Chondrocyte (in vitro differentiated cells): ENCODE measurements at regions not wholly inside any gene's neighbourhood (a gene's known extent, or its start where the extent isn't known, plus 50 kb on each side); places are given as distances from the start of the nearest gene placed in this dataset.

Experiments
- DNase-seq: peaks from one replicate; pipeline ENCODE4 v3.0.0; 2021; ENCODE audit warnings: mixed read lengths, low spot score
- H3K27ac Mint-ChIP-seq: one replicate; pipeline ENCODE4 v1.8.0; 2021; ENCODE audit warnings: mild to moderate bottlenecking, moderate library complexity, mixed read lengths; ENCODE audit not compliant: unreplicated experiment
- H3K27me3 Mint-ChIP-seq: 2 replicates; pipeline ENCODE4 v1.8.0; 2021; ENCODE audit warnings: low read depth, mixed read lengths
- H3K36me3 Mint-ChIP-seq: 2 replicates; pipeline ENCODE4 v1.8.0; 2021; ENCODE audit warnings: low read depth, mixed read lengths
- H3K4me1 Mint-ChIP-seq: 2 replicates; pipeline ENCODE4 v1.8.0; 2021; ENCODE audit warnings: low read depth, mild to moderate bottlenecking, mixed read lengths
- H3K4me3 Mint-ChIP-seq: one replicate; pipeline ENCODE4 v1.8.0; 2021; ENCODE audit warnings: mild to moderate bottlenecking, moderate library complexity, mixed read lengths; ENCODE audit not compliant: unreplicated experiment
- H3K9me3 Mint-ChIP-seq: 2 replicates; pipeline ENCODE4 v1.8.0; 2021; ENCODE audit warnings: low read depth, mixed read lengths
- TF ChIP-seq, protein P1 (sequence below): fragments of 200-600 bp; sonication (generic); IDR thresholded peaks from 2 replicates; pipeline ENCODE4 v1.5.0; 2021; ENCODE audit warnings: antibody characterized with exemption, mild to moderate bottlenecking, moderate library complexity

DNA sequence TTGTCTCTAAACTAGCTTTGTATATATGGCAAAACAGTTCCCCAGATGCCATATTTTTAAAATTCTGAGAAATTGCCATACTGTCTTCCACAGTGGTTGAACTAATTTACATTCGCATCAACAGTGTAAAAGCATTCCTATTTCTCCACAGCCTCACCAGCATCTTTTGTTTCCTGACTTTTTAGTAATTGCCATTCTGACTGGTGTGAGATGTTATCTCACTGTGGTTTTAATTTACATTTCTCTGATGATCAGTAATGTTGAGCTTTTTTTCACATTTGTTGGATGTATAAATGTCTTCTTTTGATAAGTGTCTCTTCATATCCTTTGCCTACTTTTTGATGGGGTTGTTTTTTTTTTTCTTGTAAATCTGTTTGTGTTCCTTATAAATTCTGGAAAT is 1222.7 kb upstream of the CITED2 start:
- Mint-ChIP-seq H3K27ac (no peak overlapping the region), H3K4me1 (peaks cover 39% of the 10 kb centered on the region), H3K9me3 (peaks cover 10% of the 10 kb centered on the region), H3K4me3 (no peak overlapping the region), H3K27me3 (no peaks in the 10 kb centered on the region), H3K36me3 (peaks cover 3% of the 10 kb centered on the region)
- TF ChIP-seq, protein P1, sequence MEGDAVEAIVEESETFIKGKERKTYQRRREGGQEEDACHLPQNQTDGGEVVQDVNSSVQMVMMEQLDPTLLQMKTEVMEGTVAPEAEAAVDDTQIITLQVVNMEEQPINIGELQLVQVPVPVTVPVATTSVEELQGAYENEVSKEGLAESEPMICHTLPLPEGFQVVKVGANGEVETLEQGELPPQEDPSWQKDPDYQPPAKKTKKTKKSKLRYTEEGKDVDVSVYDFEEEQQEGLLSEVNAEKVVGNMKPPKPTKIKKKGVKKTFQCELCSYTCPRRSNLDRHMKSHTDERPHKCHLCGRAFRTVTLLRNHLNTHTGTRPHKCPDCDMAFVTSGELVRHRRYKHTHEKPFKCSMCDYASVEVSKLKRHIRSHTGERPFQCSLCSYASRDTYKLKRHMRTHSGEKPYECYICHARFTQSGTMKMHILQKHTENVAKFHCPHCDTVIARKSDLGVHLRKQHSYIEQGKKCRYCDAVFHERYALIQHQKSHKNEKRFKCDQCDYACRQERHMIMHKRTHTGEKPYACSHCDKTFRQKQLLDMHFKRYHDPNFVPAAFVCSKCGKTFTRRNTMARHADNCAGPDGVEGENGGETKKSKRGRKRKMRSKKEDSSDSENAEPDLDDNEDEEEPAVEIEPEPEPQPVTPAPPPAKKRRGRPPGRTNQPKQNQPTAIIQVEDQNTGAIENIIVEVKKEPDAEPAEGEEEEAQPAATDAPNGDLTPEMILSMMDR = no peak
- no peak for DNase-seq

DNA sequence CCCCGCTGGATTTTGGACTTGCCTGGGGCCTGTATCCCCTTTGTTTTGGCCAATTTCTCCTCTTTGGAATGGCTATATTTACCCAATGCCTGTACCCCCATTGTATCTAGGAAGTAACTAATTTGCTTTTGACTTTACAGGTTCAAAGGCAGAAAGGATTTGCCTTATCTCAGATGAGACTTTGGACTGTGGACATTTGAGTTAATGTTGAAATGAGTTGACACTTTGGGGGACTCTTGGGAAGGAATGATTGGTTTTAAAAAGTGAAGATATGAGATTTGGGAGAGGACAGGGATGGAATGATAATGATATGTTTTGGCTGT is 1220.3 kb upstream of the CITED2 start:
- H3K9me3 Mint-ChIP-seq = peaks cover 4% of the 10 kb centered on the region

DNA sequence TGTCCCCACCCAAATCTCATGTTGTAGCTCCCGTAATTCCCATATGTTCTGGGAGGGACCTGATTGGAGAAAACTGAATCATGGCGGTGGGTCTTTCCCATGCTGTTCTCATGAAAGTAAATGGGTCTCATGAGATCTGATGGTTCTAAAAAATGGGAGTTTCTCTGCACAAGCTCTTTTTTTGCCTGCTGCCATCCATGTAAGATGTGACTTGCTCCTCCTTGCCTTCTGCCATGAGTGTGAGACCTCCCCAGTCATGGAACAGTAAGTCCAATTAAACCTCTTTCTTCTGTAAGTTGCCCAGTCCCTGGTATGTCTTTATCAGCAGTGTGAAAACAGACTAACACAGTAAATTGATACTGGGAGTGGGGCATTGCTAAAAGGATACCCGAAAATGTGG is 1218.4 kb upstream of the CITED2 start:
- Mint-ChIP-seq H3K27me3 (no peaks in the 10 kb centered on the region), H3K9me3 (peaks cover 5% of the 10 kb centered on the region)

More for the DNA sequence above, 1220.3 kb upstream of the CITED2 start:
- H3K4me1 Mint-ChIP-seq = peaks cover 17% of the 10 kb centered on the region
- no peak for DNase-seq
- no peaks in the 10 kb centered on the region for H3K27me3 Mint-ChIP-seq
- TF ChIP-seq, protein P1 = no peak
- peaks cover 3% of the 10 kb centered on the region for H3K36me3 Mint-ChIP-seq
- no peak overlapping the region for H3K4me3 Mint-ChIP-seq
- H3K27ac Mint-ChIP-seq = no peak overlapping the region

DNA sequence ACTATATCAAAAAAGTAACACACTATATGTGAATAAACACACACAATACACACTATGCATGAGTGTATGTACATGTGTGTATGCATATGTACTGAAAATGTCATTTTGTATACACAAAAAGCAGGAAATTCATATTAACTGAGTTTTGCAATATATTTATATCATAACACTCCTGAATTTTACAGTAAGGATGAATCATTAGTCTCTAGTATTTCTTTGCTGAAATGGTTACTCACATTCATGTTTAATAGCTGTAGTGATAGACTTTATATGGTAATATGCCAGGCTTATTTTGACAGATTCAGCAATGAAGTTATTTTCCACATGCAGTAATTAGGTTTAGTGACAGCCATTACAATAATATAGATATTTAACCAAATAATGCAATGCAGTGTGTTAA is 1216.2 kb upstream of the CITED2 start:
- peaks cover 8% of the 10 kb centered on the region for H3K36me3 Mint-ChIP-seq
- H3K27me3 Mint-ChIP-seq = no peaks in the 10 kb centered on the region
- H3K4me3 Mint-ChIP-seq = no peak overlapping the region
- H3K4me1 Mint-ChIP-seq = no peaks in the 10 kb centered on the region
- no peak overlapping the region for H3K27ac Mint-ChIP-seq
- no peak for DNase-seq
- peaks cover 17% of the 10 kb centered on the region for H3K9me3 Mint-ChIP-seq
- TF ChIP-seq, protein P1 = no peak

More for the DNA sequence above, 1218.4 kb upstream of the CITED2 start:
- H3K36me3 Mint-ChIP-seq = peaks cover 3% of the 10 kb centered on the region
- TF ChIP-seq, protein P1 = no peak
- H3K27ac Mint-ChIP-seq = no peak overlapping the region
- no peak overlapping the region for H3K4me3 Mint-ChIP-seq
- DNase-seq = no peak
- H3K4me1 Mint-ChIP-seq = peaks cover 17% of the 10 kb centered on the region

DNA sequence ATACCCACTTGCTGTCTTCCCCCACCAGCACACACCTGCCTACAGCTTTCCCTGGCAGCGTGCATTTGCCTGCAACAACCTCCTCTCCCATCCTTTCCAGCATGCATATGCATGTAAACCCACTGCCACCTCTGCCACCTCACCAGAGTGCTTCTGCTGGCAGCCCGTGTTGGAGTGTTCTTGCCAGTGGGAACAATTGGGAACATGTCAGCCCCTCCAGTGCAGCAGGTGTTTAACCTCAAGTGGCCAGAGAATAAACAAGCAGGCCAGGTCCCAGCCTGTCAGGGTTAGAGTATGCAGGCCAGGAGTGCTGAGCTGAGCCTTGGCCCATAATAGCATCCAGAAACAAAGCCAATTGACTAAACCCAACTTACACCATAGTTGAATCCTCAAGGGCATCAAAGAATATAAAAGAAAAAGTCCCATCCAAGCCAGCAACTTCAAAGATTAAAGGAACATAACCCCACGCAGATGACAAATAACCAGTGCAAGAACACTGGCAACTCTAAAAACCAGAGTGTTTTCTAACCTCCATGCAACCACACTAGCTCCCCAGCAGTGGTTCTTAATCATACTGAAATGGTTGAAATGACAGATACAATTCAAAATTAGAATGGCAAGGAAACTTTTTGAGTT is 1212.1 kb upstream of the CITED2 start:
- TF ChIP-seq, protein P1 = no peak
- H3K27me3 Mint-ChIP-seq = no peaks in the 10 kb centered on the region
- DNase-seq = no peak
- H3K36me3 Mint-ChIP-seq = peaks cover 8% of the 10 kb centered on the region
- H3K27ac Mint-ChIP-seq = no peak overlapping the region
- H3K4me1 Mint-ChIP-seq = peaks cover 3% of the 10 kb centered on the region
- H3K4me3 Mint-ChIP-seq = no peak overlapping the region
- H3K9me3 Mint-ChIP-seq = peaks cover 15% of the 10 kb centered on the region
